ENCODE measurements at regions not wholly inside any gene's neighbourhood (a gene's known extent, or its start where the extent isn't known, plus 50 kb on each side); places are given as distances from the start of the nearest gene placed in this dataset.

DNA sequence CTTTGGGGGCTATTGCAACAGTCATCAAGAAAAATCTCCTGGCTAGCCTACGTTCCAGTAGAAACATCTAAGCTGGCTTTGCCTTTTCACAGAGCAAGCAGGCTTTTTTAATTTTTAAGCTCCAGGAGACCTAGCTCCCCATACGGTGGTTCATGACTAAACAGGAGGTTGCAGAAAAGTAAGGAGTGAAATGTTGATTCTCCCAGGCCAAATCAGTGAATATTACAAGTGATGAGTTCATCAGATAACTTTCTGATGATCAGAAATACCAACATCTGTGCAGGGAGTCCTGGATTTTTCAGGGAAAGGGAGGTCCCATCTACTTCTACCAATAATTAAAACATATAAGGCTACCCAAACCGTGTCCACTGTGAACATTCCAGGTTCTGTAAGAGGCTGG lies 477.3 kb upstream of the CELF2 start:
- TF ChIP-seq, protein P1, sequence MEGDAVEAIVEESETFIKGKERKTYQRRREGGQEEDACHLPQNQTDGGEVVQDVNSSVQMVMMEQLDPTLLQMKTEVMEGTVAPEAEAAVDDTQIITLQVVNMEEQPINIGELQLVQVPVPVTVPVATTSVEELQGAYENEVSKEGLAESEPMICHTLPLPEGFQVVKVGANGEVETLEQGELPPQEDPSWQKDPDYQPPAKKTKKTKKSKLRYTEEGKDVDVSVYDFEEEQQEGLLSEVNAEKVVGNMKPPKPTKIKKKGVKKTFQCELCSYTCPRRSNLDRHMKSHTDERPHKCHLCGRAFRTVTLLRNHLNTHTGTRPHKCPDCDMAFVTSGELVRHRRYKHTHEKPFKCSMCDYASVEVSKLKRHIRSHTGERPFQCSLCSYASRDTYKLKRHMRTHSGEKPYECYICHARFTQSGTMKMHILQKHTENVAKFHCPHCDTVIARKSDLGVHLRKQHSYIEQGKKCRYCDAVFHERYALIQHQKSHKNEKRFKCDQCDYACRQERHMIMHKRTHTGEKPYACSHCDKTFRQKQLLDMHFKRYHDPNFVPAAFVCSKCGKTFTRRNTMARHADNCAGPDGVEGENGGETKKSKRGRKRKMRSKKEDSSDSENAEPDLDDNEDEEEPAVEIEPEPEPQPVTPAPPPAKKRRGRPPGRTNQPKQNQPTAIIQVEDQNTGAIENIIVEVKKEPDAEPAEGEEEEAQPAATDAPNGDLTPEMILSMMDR (IDR thresholded peaks at IDR 0.05; ENCODE audit: insufficient read depth, low read length): no peak
- TF ChIP-seq POLR2AphosphoS5 (IDR thresholded peaks at IDR 0.05; ENCODE audit: low read depth): no peak
- no peak for TF ChIP-seq GABPA (IDR thresholded peaks at IDR 0.05; ENCODE audit: low read depth)
- TF ChIP-seq, protein P2, sequence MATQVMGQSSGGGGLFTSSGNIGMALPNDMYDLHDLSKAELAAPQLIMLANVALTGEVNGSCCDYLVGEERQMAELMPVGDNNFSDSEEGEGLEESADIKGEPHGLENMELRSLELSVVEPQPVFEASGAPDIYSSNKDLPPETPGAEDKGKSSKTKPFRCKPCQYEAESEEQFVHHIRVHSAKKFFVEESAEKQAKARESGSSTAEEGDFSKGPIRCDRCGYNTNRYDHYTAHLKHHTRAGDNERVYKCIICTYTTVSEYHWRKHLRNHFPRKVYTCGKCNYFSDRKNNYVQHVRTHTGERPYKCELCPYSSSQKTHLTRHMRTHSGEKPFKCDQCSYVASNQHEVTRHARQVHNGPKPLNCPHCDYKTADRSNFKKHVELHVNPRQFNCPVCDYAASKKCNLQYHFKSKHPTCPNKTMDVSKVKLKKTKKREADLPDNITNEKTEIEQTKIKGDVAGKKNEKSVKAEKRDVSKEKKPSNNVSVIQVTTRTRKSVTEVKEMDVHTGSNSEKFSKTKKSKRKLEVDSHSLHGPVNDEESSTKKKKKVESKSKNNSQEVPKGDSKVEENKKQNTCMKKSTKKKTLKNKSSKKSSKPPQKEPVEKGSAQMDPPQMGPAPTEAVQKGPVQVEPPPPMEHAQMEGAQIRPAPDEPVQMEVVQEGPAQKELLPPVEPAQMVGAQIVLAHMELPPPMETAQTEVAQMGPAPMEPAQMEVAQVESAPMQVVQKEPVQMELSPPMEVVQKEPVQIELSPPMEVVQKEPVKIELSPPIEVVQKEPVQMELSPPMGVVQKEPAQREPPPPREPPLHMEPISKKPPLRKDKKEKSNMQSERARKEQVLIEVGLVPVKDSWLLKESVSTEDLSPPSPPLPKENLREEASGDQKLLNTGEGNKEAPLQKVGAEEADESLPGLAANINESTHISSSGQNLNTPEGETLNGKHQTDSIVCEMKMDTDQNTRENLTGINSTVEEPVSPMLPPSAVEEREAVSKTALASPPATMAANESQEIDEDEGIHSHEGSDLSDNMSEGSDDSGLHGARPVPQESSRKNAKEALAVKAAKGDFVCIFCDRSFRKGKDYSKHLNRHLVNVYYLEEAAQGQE (IDR thresholded peaks at IDR 0.05; ENCODE audit: insufficient replicate concordance, low read depth): no peak

Data from HL-60 (cell line).